ENCODE measurements at regions not wholly inside any gene's neighbourhood (a gene's known extent, or its start where the extent isn't known, plus 50 kb on each side); places are given as distances from the start of the nearest gene placed in this dataset.

DNA sequence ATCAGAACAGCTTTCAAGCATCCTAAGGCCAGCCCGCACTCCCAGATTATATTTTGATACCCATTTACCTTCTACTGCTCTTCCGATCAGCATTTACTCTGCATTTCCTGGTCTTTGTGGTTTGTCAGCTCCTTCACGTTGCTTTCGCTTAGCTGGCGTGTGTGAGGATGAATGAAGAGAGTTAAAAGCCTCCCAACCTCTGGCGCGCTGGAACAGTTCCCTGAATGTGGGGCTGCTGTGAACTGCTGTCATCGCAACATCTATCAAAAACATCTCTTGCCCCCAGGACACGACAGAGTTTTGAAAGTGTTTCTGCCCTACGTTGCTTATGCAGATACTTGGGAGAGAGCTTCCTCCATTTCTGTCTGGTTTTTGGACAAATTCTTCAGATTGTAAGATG, 129.2 kb downstream of the KCNA5 start:
- TF ChIP-seq, protein P1, sequence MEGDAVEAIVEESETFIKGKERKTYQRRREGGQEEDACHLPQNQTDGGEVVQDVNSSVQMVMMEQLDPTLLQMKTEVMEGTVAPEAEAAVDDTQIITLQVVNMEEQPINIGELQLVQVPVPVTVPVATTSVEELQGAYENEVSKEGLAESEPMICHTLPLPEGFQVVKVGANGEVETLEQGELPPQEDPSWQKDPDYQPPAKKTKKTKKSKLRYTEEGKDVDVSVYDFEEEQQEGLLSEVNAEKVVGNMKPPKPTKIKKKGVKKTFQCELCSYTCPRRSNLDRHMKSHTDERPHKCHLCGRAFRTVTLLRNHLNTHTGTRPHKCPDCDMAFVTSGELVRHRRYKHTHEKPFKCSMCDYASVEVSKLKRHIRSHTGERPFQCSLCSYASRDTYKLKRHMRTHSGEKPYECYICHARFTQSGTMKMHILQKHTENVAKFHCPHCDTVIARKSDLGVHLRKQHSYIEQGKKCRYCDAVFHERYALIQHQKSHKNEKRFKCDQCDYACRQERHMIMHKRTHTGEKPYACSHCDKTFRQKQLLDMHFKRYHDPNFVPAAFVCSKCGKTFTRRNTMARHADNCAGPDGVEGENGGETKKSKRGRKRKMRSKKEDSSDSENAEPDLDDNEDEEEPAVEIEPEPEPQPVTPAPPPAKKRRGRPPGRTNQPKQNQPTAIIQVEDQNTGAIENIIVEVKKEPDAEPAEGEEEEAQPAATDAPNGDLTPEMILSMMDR (IDR thresholded peaks at IDR 0.05 in 4 of 5, conservative IDR thresholded peaks at IDR 0.05 in 1 of 5), result no peak
- no peak for TF ChIP-seq POLR2A (IDR thresholded peaks at IDR 0.05)

Measured in gastrocnemius medialis (tissue), 4 donors.